PC-9 (cell line): ENCODE measurements at regions not wholly inside any gene's neighbourhood (a gene's known extent, or its start where the extent isn't known, plus 50 kb on each side); places are given as distances from the start of the nearest gene placed in this dataset.

Experiments used
- BruUV-seq: library from RNA; stranded (reverse); fragments of 400-500 nt; replicated peaks from 2 replicates; lab custom pipeline; 2021; lab: Mats Ljungman, UMichigan
- CTCF ChIA-PET: fragments of 300-600 bp; sonication (Branson Sonifier 250); formaldehyde crosslinking; loops from one replicate; lab custom pipeline; 2022; ENCODE audit warnings: antibody characterized with exemption; lab: Charles Lee
- POLR2A ChIA-PET: fragments of 300-600 bp; sonication (Branson Sonifier 250); formaldehyde crosslinking; loops from one replicate; lab custom pipeline; 2022; ENCODE audit warnings: antibody characterized with exemption; ENCODE audit not compliant: unreplicated experiment; lab: Charles Lee
- DNase-seq, 2 experiments: peaks; one replicate each; pipeline versions ENCODE4 v3.0.0 to v3.0.0-alpha.2; 2015 to 2022; ENCODE audit warnings: mixed read lengths in 1 of 2
- H2AFZ ChIP-seq: fragments of 200-600 bp; sonication (generic); 2 replicates; pipeline ENCODE4 v1.8.1; 2017; ENCODE audit warnings: antibody characterized with exemption
- H3F3A ChIP-seq: fragments of 200-600 bp; sonication (generic); 2 replicates; pipeline ENCODE4 v1.8.1; 2017; ENCODE audit warnings: antibody characterized with exemption, mild to moderate bottlenecking, low read depth; ENCODE audit not compliant: insufficient read depth
- H3K27ac ChIP-seq: fragments of 200-600 bp; sonication (generic); 2 replicates; pipeline ENCODE4 v1.6.1; 2016; ENCODE audit warnings: mixed run types
- H3K27me3 ChIP-seq: fragments of 200-600 bp; sonication (generic); 2 replicates; pipeline ENCODE4 v1.6.1; 2016; ENCODE audit warnings: low read depth, mixed run types; ENCODE audit not compliant: insufficient read depth
- H3K36me3 ChIP-seq: fragments of 200-600 bp; sonication (generic); 2 replicates; pipeline ENCODE4 v1.6.1; 2016; ENCODE audit warnings: low read depth, mixed run types
- H3K4me1 ChIP-seq: fragments of 200-600 bp; sonication (generic); replicated peaks from 2 replicates; pipeline ENCODE4 v1.6.1; 2016; ENCODE audit warnings: mixed run types; ENCODE audit not compliant: insufficient read depth
- H3K4me2 ChIP-seq: fragments of 200-600 bp; sonication (generic); 2 replicates; pipeline ENCODE4 v1.6.1; 2017; ENCODE audit warnings: mixed run types
- H3K4me3 ChIP-seq: fragments of 200-600 bp; sonication (generic); 2 replicates; pipeline ENCODE4 v1.6.1; 2016; ENCODE audit warnings: mixed run types
- H3K79me2 ChIP-seq: fragments of 200-600 bp; sonication (generic); 2 replicates; pipeline ENCODE4 v1.6.1; 2017; ENCODE audit warnings: low read depth, mixed run types
- H3K9me2 ChIP-seq: fragments of 200-600 bp; sonication (generic); 2 replicates; pipeline ENCODE4 v1.8.1; 2017; ENCODE audit warnings: mild to moderate bottlenecking; ENCODE audit not compliant: insufficient read depth
- H3K9me3 ChIP-seq: fragments of 200-600 bp; sonication (generic); 2 replicates; pipeline ENCODE4 v1.8.1; 2016; ENCODE audit warnings: low read depth; ENCODE audit not compliant: insufficient read depth
- H4K20me1 ChIP-seq: fragments of 200-600 bp; sonication (generic); 2 replicates; pipeline ENCODE4 v1.8.1; 2017; ENCODE audit not compliant: insufficient read depth
- CTCF ChIP-seq: fragments of 200-600 bp; sonication (generic); conservative IDR thresholded peaks from 2 replicates; pipeline ENCODE4 v1.6.1; 2017; ENCODE audit warnings: mixed run types, antibody characterized with exemption, mild to moderate bottlenecking, moderate library complexity
- EZH2 ChIP-seq: fragments of 200-600 bp; sonication (generic); IDR thresholded peaks from 2 replicates; pipeline ENCODE4 v1.8.0; 2017; ENCODE audit warnings: antibody characterized with exemption, low read depth
- intact Hi-C: fragments of 100-400 bp; cut with micrococcal nuclease; formaldehyde crosslinking; loops from one replicate; pipeline ENCODE4 v1.10.0; 2022; ENCODE audit not compliant: unreplicated experiment

- CTCF ChIA-PET = no interaction called here
- no peak for TF ChIP-seq EZH2
- TF ChIP-seq CTCF = no peak
- no peaks in the 10 kb centered on the region for H3K9me2 ChIP-seq
- H3K27ac ChIP-seq = no peak overlapping the region
- DNase-seq = no peak
- no peak overlapping the region for H3K4me2 ChIP-seq
- no peaks in the 10 kb centered on the region for H3K79me2 ChIP-seq
- no peaks in the 10 kb centered on the region for H4K20me1 ChIP-seq
- H3K4me3 ChIP-seq = no peak overlapping the region
- no peaks in the 10 kb centered on the region for H3K27me3 ChIP-seq
- BruUV-seq = no TSS peak
- H3K4me1 ChIP-seq = no peaks in the 10 kb centered on the region
- no peaks in the 10 kb centered on the region for H3F3A ChIP-seq
- no peaks in the 10 kb centered on the region for H3K9me3 ChIP-seq
- H3K36me3 ChIP-seq = no peaks in the 10 kb centered on the region
- intact Hi-C loops = no loop called here
- no peak overlapping the region for H2AFZ ChIP-seq
- POLR2A ChIA-PET = no interaction called here
Measured at GRCh38 chr1:69230208-69230607, 337.5 kb upstream of the LRRC7 start.

- no peaks in the 10 kb centered on the region for H3K9me3 ChIP-seq
- H3F3A ChIP-seq = no peaks in the 10 kb centered on the region
- intact Hi-C loops = no loop called here
- no peaks in the 10 kb centered on the region for H3K9me2 ChIP-seq
- no peak for DNase-seq
- H3K4me2 ChIP-seq = no peak overlapping the region
- no peak overlapping the region for H3K27ac ChIP-seq
- H3K79me2 ChIP-seq = no peaks in the 10 kb centered on the region
- no peaks in the 10 kb centered on the region for H3K27me3 ChIP-seq
- TF ChIP-seq EZH2 = no peak
- no peak for TF ChIP-seq CTCF
- POLR2A ChIA-PET = no interaction called here
- no peaks in the 10 kb centered on the region for H3K4me1 ChIP-seq
- no TSS peak for BruUV-seq
- no peaks in the 10 kb centered on the region for H4K20me1 ChIP-seq
- H2AFZ ChIP-seq = no peak overlapping the region
- H3K36me3 ChIP-seq = no peaks in the 10 kb centered on the region
- CTCF ChIA-PET = no interaction called here
- no peak overlapping the region for H3K4me3 ChIP-seq
Measured at GRCh38 chr1:69233463-69233862, 334.3 kb upstream of the LRRC7 start.

GRCh38 chr1:69244211-69244610, 323.5 kb upstream of the LRRC7 start:
- Histone ChIP-seq H3K27ac (no peak overlapping the region), H3K9me3 (no peaks in the 10 kb centered on the region), H3K4me1 (no peaks in the 10 kb centered on the region), H3K27me3 (no peaks in the 10 kb centered on the region), H2AFZ (no peak overlapping the region), H3K9me2 (no peaks in the 10 kb centered on the region), H3K4me3 (no peak overlapping the region), H3F3A (no peaks in the 10 kb centered on the region), H3K4me2 (no peak overlapping the region), H4K20me1 (no peaks in the 10 kb centered on the region), H3K79me2 (no peaks in the 10 kb centered on the region), H3K36me3 (no peaks in the 10 kb centered on the region)
- ChIA-PET CTCF (no interaction called here), POLR2A (interaction anchor here (0.6 to 0.8 kb wide), 2 partner anchors 58 to 522 kb away, joined by 6 to 14 read pairs; no protein-coding TSS in a partner anchor)
- intact Hi-C loops = no loop called here
- TF ChIP-seq EZH2 = no peak
- no peak for TF ChIP-seq CTCF
- DNase-seq = no peak
- no TSS peak for BruUV-seq
